Loucy (cell line): ENCODE measurements at regions not wholly inside any gene's neighbourhood (a gene's known extent, or its start where the extent isn't known, plus 50 kb on each side); places are given as distances from the start of the nearest gene placed in this dataset.

Experiments used
- H2AFZ ChIP-seq: fragments of 200-600 bp; sonication (generic); 2 replicates; pipeline ENCODE4 v1.6.0; 2016; ENCODE audit warnings: antibody characterized with exemption, mild to moderate bottlenecking, low read length, moderate library complexity
- H3F3A ChIP-seq: fragments of 200-600 bp; 2 replicates; pipeline ENCODE4 v1.6.0; 2016; ENCODE audit warnings: antibody characterized with exemption, low read depth, mild to moderate bottlenecking
- H3K27me3 ChIP-seq: fragments of 200-600 bp; sonication (generic); 2 replicates; pipeline ENCODE4 v1.6.1; 2014; ENCODE audit warnings: low read length, mild to moderate bottlenecking; ENCODE audit not compliant: insufficient read depth, poor library complexity, severe bottlenecking
- H3K36me3 ChIP-seq: fragments of 200-600 bp; sonication (generic); 2 replicates; pipeline ENCODE4 v1.6.1; 2016; ENCODE audit warnings: low read length; ENCODE audit not compliant: insufficient read depth
- H3K4me1 ChIP-seq: fragments of 200-600 bp; sonication (generic); 2 replicates; pipeline ENCODE4 v1.5.1; 2014; ENCODE audit warnings: low read length, mild to moderate bottlenecking; ENCODE audit not compliant: insufficient read depth, poor library complexity, severe bottlenecking
- H3K4me2 ChIP-seq: fragments of 200-600 bp; sonication (generic); 2 replicates; pipeline ENCODE4 v1.6.0; 2014; ENCODE audit warnings: antibody characterized with exemption, low read length, low read depth, mild to moderate bottlenecking; ENCODE audit not compliant: poor library complexity, severe bottlenecking
- H3K4me3 ChIP-seq: fragments of 200-600 bp; sonication (generic); 2 replicates; pipeline ENCODE4 v1.5.1; 2014; ENCODE audit warnings: low read length, mild to moderate bottlenecking, mixed read lengths; ENCODE audit not compliant: poor library complexity, severe bottlenecking
- H3K79me2 ChIP-seq: fragments of 200-600 bp; sonication (generic); 2 replicates; pipeline ENCODE4 v1.6.1; 2014; ENCODE audit warnings: low read length; ENCODE audit not compliant: insufficient read depth
- H3K9ac ChIP-seq: fragments of 200-600 bp; sonication (generic); 2 replicates; pipeline ENCODE4 v1.6.0; 2014; ENCODE audit warnings: mild to moderate bottlenecking, low read depth, low read length, moderate library complexity; ENCODE audit not compliant: poor library complexity, severe bottlenecking
- H3K9me2 ChIP-seq: fragments of 200-600 bp; sonication (generic); replicated peaks from 2 replicates; pipeline ENCODE4 v1.6.1; 2016; ENCODE audit warnings: low read depth, low read length, mixed read lengths
- H3K9me3 ChIP-seq: fragments of 200-600 bp; sonication (generic); 2 replicates; pipeline ENCODE4 v1.6.1; 2014; ENCODE audit warnings: mild to moderate bottlenecking, antibody characterized with exemption, low read length, low read depth; ENCODE audit not compliant: insufficient read depth
- H4K20me1 ChIP-seq: fragments of 200-600 bp; sonication (generic); 2 replicates; pipeline ENCODE4 v1.6.0; 2014; ENCODE audit warnings: antibody characterized with exemption, low read length, mild to moderate bottlenecking; ENCODE audit not compliant: insufficient read depth, poor library complexity, severe bottlenecking
- CTCF ChIP-seq: fragments of 200-600 bp; sonication (generic); conservative IDR thresholded peaks from 2 replicates; pipeline ENCODE4 v1.5.1; 2014; ENCODE audit warnings: mild to moderate bottlenecking, antibody characterized with exemption, low read length
- EZH2phosphoT487 ChIP-seq: fragments of 200-600 bp; IDR thresholded peaks from 2 replicates; pipeline ENCODE4 v1.6.1; 2018; ENCODE audit warnings: antibody characterized with exemption, mild to moderate bottlenecking, moderate library complexity, borderline replicate concordance

GRCh38 chr13:29677627-29678026 lies 82.1 kb upstream of the SLC7A1 start:
- H3K27me3 ChIP-seq = no peaks in the 10 kb centered on the region
- no peak for TF ChIP-seq CTCF
- TF ChIP-seq EZH2phosphoT487 = no peak
- H2AFZ ChIP-seq = no peak overlapping the region
- H3K36me3 ChIP-seq = no peaks in the 10 kb centered on the region
- no peak overlapping the region for H3K9ac ChIP-seq
- H3K9me2 ChIP-seq = no peaks in the 10 kb centered on the region
- H3K9me3 ChIP-seq = no peaks in the 10 kb centered on the region
- H3K79me2 ChIP-seq = no peaks in the 10 kb centered on the region
- H3K4me2 ChIP-seq = no peak overlapping the region
- H3K4me1 ChIP-seq = no peaks in the 10 kb centered on the region
- H4K20me1 ChIP-seq = no peaks in the 10 kb centered on the region
- no peaks in the 10 kb centered on the region for H3F3A ChIP-seq
- H3K4me3 ChIP-seq = no peak overlapping the region

- Histone ChIP-seq H3K4me3 (no peak overlapping the region), H3K4me2 (no peak overlapping the region), H3K9me2 (no peaks in the 10 kb centered on the region), H3K9ac (no peak overlapping the region), H3K36me3 (no peaks in the 10 kb centered on the region), H2AFZ (no peak overlapping the region), H4K20me1 (no peaks in the 10 kb centered on the region), H3K9me3 (no peaks in the 10 kb centered on the region), H3F3A (no peaks in the 10 kb centered on the region), H3K27me3 (no peaks in the 10 kb centered on the region), H3K79me2 (no peaks in the 10 kb centered on the region), H3K4me1 (no peaks in the 10 kb centered on the region)
- TF ChIP-seq EZH2phosphoT487 = no peak
- TF ChIP-seq CTCF = no peak
Measured at GRCh38 chr13:29676941-29677452, 81.5 kb upstream of the SLC7A1 start.

- Histone ChIP-seq H3K4me3 (no peak overlapping the region), H3K4me2 (no peak overlapping the region), H3K79me2 (no peaks in the 10 kb centered on the region), H3K4me1 (no peaks in the 10 kb centered on the region), H3K9me3 (no peaks in the 10 kb centered on the region), H2AFZ (no peak overlapping the region), H3K27me3 (no peaks in the 10 kb centered on the region), H4K20me1 (no peaks in the 10 kb centered on the region), H3F3A (no peaks in the 10 kb centered on the region), H3K9ac (no peak overlapping the region), H3K9me2 (no peaks in the 10 kb centered on the region), H3K36me3 (no peaks in the 10 kb centered on the region)
- TF ChIP-seq EZH2phosphoT487 (no peak), CTCF (no peak)
Measured at GRCh38 chr13:29676535-29676934, 81.0 kb upstream of the SLC7A1 start.
